ENCODE measurements at regions not wholly inside any gene's neighbourhood (a gene's known extent, or its start where the extent isn't known, plus 50 kb on each side); places are given as distances from the start of the nearest gene placed in this dataset.

- Histone ChIP-seq H3K4me3 (no peak overlapping the region), H3K9me3 (peaks cover 0 to 6% (median 0%) of the 10 kb centered on the region in 8 donors), H3K4me1 (no peaks in the 10 kb centered on the region), H3K27ac (no peak overlapping the region), H3K36me3 (no peaks in the 10 kb centered on the region), H3K27me3 (replicated peaks in 1 of 7) (peaks cover 0 to 4% (median 0%) of the 10 kb centered on the region in 7 donors)
- intact Hi-C loops (cut with DNase I; ENCODE audit: low total_unique reads), result no loop called here
- no peak for DNase-seq
- TF ChIP-seq POLR2A (IDR thresholded peaks at IDR 0.05) (no peak), POLR2AphosphoS5 (IDR thresholded peaks at IDR 0.05) (no peak), CTCF (IDR thresholded peaks at IDR 0.05 in 8 of 11, conservative IDR thresholded peaks at IDR 0.05 in 3 of 11) (no peak)
- 71 to 88% (median 80%) methylated on average over 2 of the region's 2 CpGs for WGBS, 5 donors
Observed at GRCh38 chr3:86711634-86712033, 279.3 kb downstream of the VGLL3 start.

- no peaks in the 10 kb centered on the region for H3K4me1 ChIP-seq
- TF ChIP-seq POLR2AphosphoS5 (IDR thresholded peaks at IDR 0.05) (no peak), CTCF (IDR thresholded peaks at IDR 0.05 in 8 of 11, conservative IDR thresholded peaks at IDR 0.05 in 3 of 11) (no peak), POLR2A (IDR thresholded peaks at IDR 0.05) (no peak)
- peaks cover 0 to 16% (median 7%) of the 10 kb centered on the region in 8 donors for H3K9me3 ChIP-seq
- H3K4me3 ChIP-seq, result no peak overlapping the region
- intact Hi-C loops (cut with DNase I; ENCODE audit: low total_unique reads), result no loop called here
- H3K36me3 ChIP-seq, result no peaks in the 10 kb centered on the region
- H3K27ac ChIP-seq, result no peak overlapping the region
- H3K27me3 ChIP-seq (replicated peaks in 1 of 7), result peaks cover 0 to 4% (median 0%) of the 10 kb centered on the region in 7 donors
- 73 to 93% (median 85%) methylated on average over 7 of the region's 7 CpGs for whole genome bisulfite sequencing, 5 donors
- no peak for DNase-seq
Observed at GRCh38 chr3:86708893-86709292, 282.1 kb downstream of the VGLL3 start.

- no peak for DNase-seq
- no peaks in the 10 kb centered on the region for H3K36me3 ChIP-seq
- intact Hi-C loops (cut with DNase I; ENCODE audit: low total_unique reads), result no loop called here
- peaks cover 0 to 13% (median 4%) of the 10 kb centered on the region in 8 donors for H3K9me3 ChIP-seq
- H3K4me3 ChIP-seq, result no peak overlapping the region
- WGBS, 5 donors, result 6 to 11% (median 8%) methylated on average over 1 of the region's 1 CpG
- TF ChIP-seq POLR2A (IDR thresholded peaks at IDR 0.05), result no peak
- no peak for TF ChIP-seq POLR2AphosphoS5 (IDR thresholded peaks at IDR 0.05)
- peak in 4 of 11 experiments; percentile 15 to 26 (median 22) for TF ChIP-seq CTCF (IDR thresholded peaks at IDR 0.05 in 8 of 11, conservative IDR thresholded peaks at IDR 0.05 in 3 of 11)
- H3K27ac ChIP-seq, result no peak overlapping the region
- no peaks in the 10 kb centered on the region for H3K27me3 ChIP-seq (replicated peaks in 1 of 7)
- no peaks in the 10 kb centered on the region for H3K4me1 ChIP-seq
Observed at GRCh38 chr3:86702381-86702958, 288.5 kb downstream of the VGLL3 start.

- Histone ChIP-seq H3K4me3 (no peak overlapping the region), H3K36me3 (no peaks in the 10 kb centered on the region), H3K4me1 (no peaks in the 10 kb centered on the region), H3K27me3 (replicated peaks in 1 of 7) (no peaks in the 10 kb centered on the region), H3K27ac (no peak overlapping the region), H3K9me3 (no peaks in the 10 kb centered on the region)
- TF ChIP-seq POLR2AphosphoS5 (IDR thresholded peaks at IDR 0.05), result no peak
- no peak for TF ChIP-seq CTCF (IDR thresholded peaks at IDR 0.05 in 8 of 11, conservative IDR thresholded peaks at IDR 0.05 in 3 of 11)
- no peak for TF ChIP-seq POLR2A (IDR thresholded peaks at IDR 0.05)
- DNase-seq, result no peak
- 74 to 86% (median 81%) methylated on average over 5 of the region's 5 CpGs for WGBS, 5 donors
- intact Hi-C loops (cut with DNase I; ENCODE audit: low total_unique reads), result no loop called here
Observed at GRCh38 chr3:86695752-86696151, 295.2 kb downstream of the VGLL3 start.
